ENCODE measurements at regions not wholly inside any gene's neighbourhood (a gene's known extent, or its start where the extent isn't known, plus 50 kb on each side); places are given as distances from the start of the nearest gene placed in this dataset.

GRCh38 chr2:16317211-16317830, 348.3 kb downstream of the CYRIA start:
- DNase-seq (ENCODE audit: low read depth) = no peak

DNA sequence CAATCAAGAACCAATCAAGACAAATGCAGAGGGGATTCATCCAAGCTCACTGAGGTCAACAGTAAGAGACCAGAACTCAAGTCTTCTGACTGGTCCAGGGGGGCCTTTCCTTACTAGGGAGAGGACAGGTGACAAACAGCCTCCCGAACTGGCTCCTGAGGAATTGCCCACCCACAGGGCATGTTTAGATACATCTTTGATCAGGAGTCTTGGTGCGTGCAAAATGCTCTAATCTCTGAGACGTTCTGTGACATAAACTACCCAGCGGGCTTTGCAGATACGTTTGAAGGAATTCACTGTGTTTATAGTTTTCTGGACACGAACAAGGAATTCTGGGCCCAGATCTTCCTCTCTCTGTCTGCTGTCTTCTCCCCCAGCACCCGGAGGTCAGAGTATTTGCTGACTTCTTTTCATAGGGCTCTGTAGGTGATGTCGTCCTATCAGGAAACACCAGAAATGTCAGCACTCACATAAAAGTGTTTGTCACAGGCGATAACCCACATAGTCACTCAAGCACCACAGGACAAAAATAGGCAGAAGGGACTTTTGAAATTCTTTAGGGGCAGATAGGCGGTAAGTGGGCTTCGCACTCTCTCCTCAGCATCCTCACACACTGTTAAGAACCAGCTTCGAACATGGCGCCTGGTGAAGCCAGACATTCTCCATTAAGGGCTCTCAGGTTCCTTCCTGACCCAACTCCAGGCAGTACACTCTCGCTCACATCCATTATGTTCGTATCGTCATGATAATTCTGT, 349.0 kb downstream of the CYRIA start:
- no peak for DNase-seq (ENCODE audit: low read depth)

- no peak for DNase-seq (ENCODE audit: low read depth)
Observed at GRCh38 chr2:16315908-16316307, 349.7 kb downstream of the CYRIA start.

DNA sequence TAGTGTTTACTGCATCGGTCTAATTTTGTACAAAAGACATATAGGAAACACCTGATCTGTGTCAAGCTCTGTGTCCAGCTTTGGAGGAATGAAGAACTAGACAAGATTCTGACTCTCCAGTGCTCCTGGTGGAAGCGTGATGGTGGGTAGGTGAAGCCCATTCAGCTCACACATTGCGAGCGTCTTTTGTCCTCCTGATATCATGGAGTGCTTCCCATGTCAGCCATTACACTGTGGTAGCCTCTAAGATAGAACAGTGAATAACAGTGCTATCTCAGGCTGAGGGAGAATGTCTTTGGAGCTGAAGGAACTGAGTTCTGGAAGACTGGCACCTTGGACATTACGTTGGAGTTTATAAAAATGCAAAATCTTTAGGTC, 350.2 kb downstream of the CYRIA start:
- no peak for DNase-seq (ENCODE audit: low read depth)

DNA sequence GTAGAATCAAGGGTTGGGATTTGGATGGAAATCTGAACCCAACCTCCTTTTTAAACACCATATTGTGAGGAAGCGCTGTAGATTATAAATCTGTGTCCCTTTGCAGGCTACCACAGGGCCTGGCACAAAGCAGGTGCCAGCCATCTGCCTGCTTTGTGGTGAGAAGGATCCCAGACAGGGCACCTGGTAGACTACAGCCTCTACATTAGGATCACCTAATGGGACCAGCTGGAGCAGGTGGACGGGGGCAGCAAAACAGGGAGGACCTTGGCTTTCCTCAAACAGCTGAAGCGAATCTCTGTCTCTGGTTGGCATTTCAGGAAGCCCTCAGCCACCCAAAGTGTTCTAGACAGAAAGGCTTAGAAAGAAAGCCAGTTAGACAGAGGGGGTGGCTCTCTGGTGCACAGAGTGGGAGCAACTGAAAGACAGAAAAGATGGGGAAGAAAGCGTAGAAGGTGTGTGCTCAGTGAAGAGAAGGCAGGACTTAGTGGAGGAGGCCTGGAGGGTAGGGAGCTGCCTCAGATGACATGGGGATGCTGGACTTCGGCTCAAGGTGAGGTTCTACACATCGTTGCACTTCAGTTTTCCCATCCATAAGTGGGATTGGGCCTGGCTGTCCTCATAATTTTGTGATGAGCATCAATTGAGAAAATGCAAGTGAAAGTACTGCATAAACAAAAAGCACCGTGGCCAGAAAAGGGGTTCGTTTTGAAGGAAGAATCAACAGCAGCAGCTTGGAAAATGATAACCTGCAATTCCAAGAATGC, 350.8 kb downstream of the CYRIA start:
- no peak for DNase-seq (ENCODE audit: low read depth)

DNA sequence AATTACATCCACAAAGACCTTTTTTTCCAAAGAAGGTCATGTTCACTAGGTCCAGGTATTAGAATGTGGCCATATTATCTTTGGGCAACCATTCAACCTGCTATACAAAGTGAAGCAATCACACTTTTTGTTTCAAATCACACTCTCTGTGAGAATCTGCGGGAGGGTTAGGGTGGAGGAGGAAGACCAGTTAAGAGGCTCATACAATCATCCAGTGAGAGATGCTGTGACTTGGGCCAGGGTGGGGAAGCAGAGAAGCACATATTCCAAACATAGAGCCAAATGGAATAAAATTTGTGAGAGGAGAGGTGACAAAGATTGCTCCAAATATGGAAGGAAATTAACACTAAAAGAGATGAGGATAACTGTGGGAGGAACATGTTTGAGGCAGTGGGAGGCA, 351.6 kb downstream of the CYRIA start:
- DNase-seq (ENCODE audit: low read depth) = no peak

- DNase-seq (ENCODE audit: low read depth) = no peak
Observed at GRCh38 chr2:16313235-16313975, 352.2 kb downstream of the CYRIA start.

DNA sequence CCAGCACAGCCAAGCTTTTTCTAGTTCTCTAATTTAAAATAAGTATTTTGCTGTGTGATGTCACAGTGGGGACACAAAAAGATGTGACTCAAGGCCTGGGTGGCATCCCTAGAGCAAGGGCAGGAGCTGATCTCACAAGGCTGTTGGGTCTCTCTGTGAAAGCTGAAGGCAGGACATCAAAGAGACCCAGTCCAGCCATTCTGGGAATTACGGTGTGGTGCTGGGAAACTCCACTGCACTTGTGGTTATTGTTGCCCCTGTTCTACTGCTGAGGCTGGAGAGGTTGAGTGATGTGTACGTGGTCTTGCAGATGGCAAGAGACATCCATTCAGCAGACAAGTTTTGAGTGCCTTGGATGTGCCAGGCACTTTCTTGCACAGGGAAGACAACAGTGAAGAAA, 352.9 kb downstream of the CYRIA start:
- no peak for DNase-seq (ENCODE audit: low read depth)

GRCh38 chr2:16311521-16312440, 353.9 kb downstream of the CYRIA start:
- DNase-seq (ENCODE audit: low read depth) = no peak

DNA sequence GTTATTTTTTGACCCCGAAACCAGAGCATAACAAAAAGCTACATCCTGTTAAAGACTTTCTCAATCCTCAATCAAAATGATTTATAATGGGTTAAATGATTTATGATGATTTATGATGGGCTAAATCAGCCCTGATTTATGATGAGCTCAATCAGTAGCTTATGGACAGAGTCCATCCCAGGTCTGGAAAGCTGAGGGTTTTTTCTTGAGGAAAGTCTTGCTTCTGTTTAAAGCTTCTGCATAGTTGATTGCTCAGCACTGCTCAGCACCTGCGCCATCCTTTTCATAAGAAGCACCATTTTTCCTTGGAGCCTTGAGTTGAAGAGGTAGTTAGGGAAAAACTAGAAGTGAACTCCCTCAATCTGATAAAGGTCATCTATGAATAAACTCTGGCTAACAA, 356.8 kb downstream of the CYRIA start:
- no peak for DNase-seq (ENCODE audit: low read depth)

- DNase-seq (ENCODE audit: low read depth) = no peak
Observed at GRCh38 chr2:16304876-16305590, 360.6 kb downstream of the CYRIA start.

GRCh38 chr2:16303761-16304160, 361.9 kb downstream of the CYRIA start:
- no peak for DNase-seq (ENCODE audit: low read depth)

- DNase-seq (ENCODE audit: low read depth) = no peak
Observed at GRCh38 chr2:16303273-16303577, 362.4 kb downstream of the CYRIA start.

DNA sequence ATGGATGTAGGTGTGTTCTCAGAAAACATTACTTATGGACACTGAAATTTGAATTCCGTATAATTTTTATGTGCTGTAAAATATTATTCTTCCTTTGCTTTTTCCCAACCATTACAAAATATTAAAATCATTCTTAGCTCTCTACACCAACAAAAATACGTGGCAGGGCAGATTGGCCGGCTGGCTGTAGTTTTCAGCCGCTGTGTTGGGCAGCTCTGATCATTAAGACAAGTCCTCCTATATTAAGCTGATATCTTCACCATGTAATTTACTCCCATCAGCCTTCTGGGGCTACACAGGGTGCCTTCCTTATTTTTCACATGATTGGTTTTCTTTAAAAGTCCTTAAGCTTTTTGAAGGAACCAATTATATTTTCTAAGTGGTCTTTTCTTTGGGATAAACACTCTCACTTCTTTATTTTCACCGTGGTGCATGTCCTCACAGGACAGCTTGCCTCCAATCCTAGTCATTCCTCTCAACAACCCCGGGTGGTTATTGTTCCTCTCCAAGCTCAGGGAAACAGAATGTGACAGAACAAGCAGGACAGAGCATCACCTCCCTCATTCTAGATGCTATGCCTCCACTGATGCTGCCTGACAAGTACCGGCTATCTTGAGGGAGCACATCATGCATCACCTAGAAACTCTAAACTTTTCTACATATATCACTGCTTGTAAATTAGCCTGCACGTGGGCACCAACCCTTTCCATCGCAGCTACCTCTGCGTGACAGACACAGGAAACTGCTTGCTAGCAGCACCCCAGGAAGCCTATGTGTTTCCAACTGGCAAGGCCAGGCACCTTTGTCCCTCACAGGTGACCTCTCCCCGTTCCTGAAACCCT, 362.3 kb downstream of the MYCN start:
- DNase-seq (ENCODE audit: low read depth) = no peak

DNA sequence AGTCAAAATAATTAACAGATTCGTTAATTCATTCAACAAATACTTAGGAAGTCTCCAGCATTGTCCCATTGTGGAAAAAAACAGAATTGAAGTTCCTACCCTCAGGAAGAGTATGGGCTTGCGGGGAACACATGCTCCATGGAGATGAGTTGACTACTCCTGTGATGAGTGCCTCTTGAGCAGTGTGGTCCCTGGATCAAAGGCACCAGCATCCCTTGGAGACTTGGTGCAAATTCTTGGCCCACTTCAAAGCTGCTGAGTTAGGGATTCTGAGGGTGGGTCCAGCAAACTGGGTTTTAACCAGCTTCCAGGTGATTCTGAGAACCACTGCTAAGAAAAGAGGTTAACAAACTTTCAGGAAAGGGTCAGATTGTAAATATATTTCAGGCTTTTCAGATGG, 361.6 kb downstream of the MYCN start:
- no peak for DNase-seq (ENCODE audit: low read depth)

DNA sequence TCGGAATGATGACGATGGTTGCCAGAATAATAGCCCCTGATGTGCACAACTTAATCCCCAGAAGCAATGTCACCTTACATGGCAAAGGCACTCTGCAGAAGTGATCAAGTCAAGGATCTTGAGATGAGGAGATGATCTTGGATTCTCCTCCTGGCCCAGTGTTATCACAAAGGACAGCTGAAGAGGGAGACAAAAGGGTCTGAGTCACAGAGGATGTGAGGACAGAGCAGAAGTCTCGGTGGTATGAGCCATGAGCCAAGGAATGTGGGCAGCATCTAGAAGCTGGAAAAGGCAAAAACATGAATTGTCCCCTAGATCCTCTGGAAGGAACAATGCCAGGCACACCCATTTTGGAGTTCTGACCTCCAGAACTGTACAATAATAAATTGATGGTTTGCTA, 358.5 kb downstream of the MYCN start:
- DNase-seq (ENCODE audit: low read depth) = no peak

- no peak for DNase-seq (ENCODE audit: low read depth)
Observed at GRCh38 chr2:16296331-16297250, 356.2 kb downstream of the MYCN start.

DNA sequence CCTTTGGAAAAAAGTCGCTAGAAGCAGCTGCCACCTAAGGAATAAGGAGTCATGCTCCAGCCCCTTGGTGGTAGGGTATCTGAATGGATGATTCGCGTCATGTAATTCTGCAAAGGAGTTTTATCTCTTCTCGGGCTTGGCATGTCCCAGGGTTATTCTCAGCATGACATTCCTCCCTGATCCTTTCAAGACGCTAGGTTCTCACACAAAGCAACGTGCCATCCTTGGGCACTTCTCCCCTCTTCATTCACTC, 355.6 kb downstream of the MYCN start:
- DNase-seq (ENCODE audit: low read depth) = no peak

GRCh38 chr2:16294791-16295190, 354.4 kb downstream of the MYCN start:
- no peak for DNase-seq (ENCODE audit: low read depth)
